Heart left ventricle (tissue), 13 donors: ENCODE measurements at regions not wholly inside any gene's neighbourhood (a gene's known extent, or its start where the extent isn't known, plus 50 kb on each side); places are given as distances from the start of the nearest gene placed in this dataset.

ENCODE experiments used
- CTCF ChIP-seq, 12 donors: fragments of 200-600 bp; sonication (generic) in 4 of 12; IDR thresholded peaks; one replicate each; pipeline versions ENCODE4 v1.5.0 to v1.8.0; 2018 to 2022; ENCODE audit warnings: antibody characterized with exemption in 12 of 12, mild to moderate bottlenecking in 5 of 12
- POLR2A ChIP-seq, 2 donors: fragments of 450-650 bp; IDR thresholded peaks; one replicate each; pipeline ENCODE4 v1.6.1; 2017; ENCODE audit warnings: antibody characterized with exemption in 2 of 2, mild to moderate bottlenecking in 2 of 2, moderate library complexity in 2 of 2
- donor health status: ischemic (EF 13 %, LVEDD 7.1; RV severe dilation, severe dysfunction).
- donor health status: DM: no; HTN: yes; CAD: no.
- donor health status: DM: no; HTN: no; CAD: no.
- donor health status: ischemic (EF 25% LVEDD 6.9; RV normal size, moderate dysfunction).
- donor health status: ischemic (EF 25% LVEDD 5.7; RV mildly dilated, moderate dysfunction).
- donor health status: ischemic (EF 35%, LVEDD 5.7; RV mildly dilated, moderate dysfunction).
- donor health status: nonischemic (EF 11% LVEDD 7.7; RV severe dilation, severe dysfunction).
- donor health status: DM: yes; HTN: yes; CAD: no.
- donor health status: PGD.
- donor health status: ischemic (EF 29% LVEDD 5.4; RV normal size, mild dysfunction).
- donor health status: nonischemic (EF 23%, LVEDD 6.1; RV moderate dilation, normal function).

- TF ChIP-seq CTCF (IDR thresholded peaks at IDR 0.05) (no peak), POLR2A (IDR thresholded peaks at IDR 0.05) (no peak)
These were observed 170.9 kb downstream of the ANXA2 start for GRCh38 chr15:60226924-60227323.
